Common myeloid progenitor, CD34-positive (primary cell): ENCODE measurements at regions not wholly inside any gene's neighbourhood (a gene's known extent, or its start where the extent isn't known, plus 50 kb on each side); places are given as distances from the start of the nearest gene placed in this dataset.

Experiments used
- CTCF ChIA-PET: fragments of 350-600 bp; sonication (Branson Sonifier 250); formaldehyde crosslinking; loops from one replicate; lab custom pipeline; 2021; ENCODE audit warnings: antibody characterized with exemption; lab: Charles Lee
- POLR2A ChIA-PET: fragments of 350-600 bp; sonication (Branson Sonifier 250); formaldehyde crosslinking; loops from one replicate; lab custom pipeline; 2021; ENCODE audit warnings: antibody characterized with exemption; lab: Charles Lee
- DNase-seq, 3 donors: peaks; one replicate each; pipeline versions ENCODE4 v3.0.0 to v3.0.0-alpha.2; 2013
- H3K27ac ChIP-seq, 2 experiments: 1 replicate in 1 of 2; 2 replicates in 1 of 2; pipeline ENCODE4 v1.7.0; 2013; ENCODE audit warnings: inconsistent platforms in 2 of 2, low read length in 2 of 2, mild to moderate bottlenecking in 2 of 2, low read depth in 1 of 2, moderate library complexity in 1 of 2; ENCODE audit not compliant: severe bottlenecking in 2 of 2, insufficient read depth in 1 of 2, poor library complexity in 1 of 2
- H3K27me3 ChIP-seq, 5 experiments: replicated peaks in 2 of 5; 1 replicate in 3 of 5; 2 replicates in 2 of 5; pipeline versions ENCODE4 v1.6.1 to v1.7.0; 2013; ENCODE audit warnings: low read length in 4 of 5, mild to moderate bottlenecking in 2 of 5, moderate library complexity in 2 of 5, inconsistent platforms in 1 of 5; ENCODE audit not compliant: insufficient read depth in 5 of 5, control insufficient read depth in 4 of 5
- H3K36me3 ChIP-seq, 4 experiments: 1 replicate in 2 of 4; 2 replicates in 2 of 4; pipeline versions ENCODE4 v1.6.1 to v1.7.0; 2013; ENCODE audit warnings: low read length in 3 of 4, control low read depth in 1 of 4, mild to moderate bottlenecking in 1 of 4; ENCODE audit not compliant: control insufficient read depth in 4 of 4, insufficient read depth in 4 of 4
- H3K4me1 ChIP-seq, 4 experiments: 1 replicate in 3 of 4; 2 replicates in 1 of 4; pipeline versions ENCODE4 v1.6.1 to v1.7.1; 2013; ENCODE audit warnings: low read length in 3 of 4, mild to moderate bottlenecking in 3 of 4, control low read depth in 1 of 4, inconsistent platforms in 1 of 4, moderate library complexity in 1 of 4; ENCODE audit not compliant: control insufficient read depth in 4 of 4, insufficient read depth in 4 of 4; ENCODE audit errors: control extremely low read depth in 1 of 4
- H3K4me3 ChIP-seq, 7 experiments: 1 replicate in 4 of 7; 2 replicates in 3 of 7; pipeline versions ENCODE4 v1.5.1 to v1.7.0; 2013; ENCODE audit warnings: mild to moderate bottlenecking in 7 of 7, low read length in 6 of 7, moderate library complexity in 6 of 7, inconsistent platforms in 2 of 7, low read depth in 2 of 7, control low read depth in 1 of 7; ENCODE audit not compliant: insufficient read depth in 4 of 7, control insufficient read depth in 1 of 7; ENCODE audit errors: extremely low read depth in 1 of 7
- H3K9me3 ChIP-seq, 5 experiments: 1 replicate in 4 of 5; 2 replicates in 1 of 5; pipeline versions ENCODE4 v1.6.1 to v1.7.1; 2013; ENCODE audit warnings: low read length in 4 of 5, mild to moderate bottlenecking in 2 of 5, inconsistent platforms in 1 of 5, low read depth in 1 of 5, moderate library complexity in 1 of 5; ENCODE audit not compliant: control insufficient read depth in 4 of 5, insufficient read depth in 2 of 5; ENCODE audit errors: control extremely low read depth in 1 of 5
- WGBS: methylation state at CpG from one replicate; pipeline ENCODE4 v1.1.5; 2013; ENCODE audit not compliant: insufficient coverage; 5-methylcytosine and 5-hydroxymethylcytosine counted together

- Histone ChIP-seq H3K36me3 (no peaks in the 10 kb centered on the region), H3K4me3 (no peak overlapping the region), H3K27ac (no peak overlapping the region), H3K4me1 (no peaks in the 10 kb centered on the region), H3K27me3 (no peaks in the 10 kb centered on the region), H3K9me3 (no peaks in the 10 kb centered on the region)
- POLR2A ChIA-PET, result no interaction called here
- WGBS, result 88% methylated on average over 1 of the region's 4 CpGs
- CTCF ChIA-PET, result no interaction called here
- DNase-seq, result no peak
These were observed 339.2 kb downstream of the TENT5A start for GRCh38 chr6:81413306-81413705.

GRCh38 chr6:81401970-81402690, 350.4 kb downstream of the TENT5A start:
- ChIA-PET POLR2A (no interaction called here), CTCF (no interaction called here)
- DNase-seq, result no peak
- Histone ChIP-seq H3K27me3 (no peaks in the 10 kb centered on the region), H3K4me3 (no peak overlapping the region), H3K36me3 (no peaks in the 10 kb centered on the region), H3K4me1 (no peaks in the 10 kb centered on the region), H3K9me3 (no peaks in the 10 kb centered on the region), H3K27ac (no peak overlapping the region)
- WGBS, result 100% methylated on average over 2 of the region's 3 CpGs

DNA sequence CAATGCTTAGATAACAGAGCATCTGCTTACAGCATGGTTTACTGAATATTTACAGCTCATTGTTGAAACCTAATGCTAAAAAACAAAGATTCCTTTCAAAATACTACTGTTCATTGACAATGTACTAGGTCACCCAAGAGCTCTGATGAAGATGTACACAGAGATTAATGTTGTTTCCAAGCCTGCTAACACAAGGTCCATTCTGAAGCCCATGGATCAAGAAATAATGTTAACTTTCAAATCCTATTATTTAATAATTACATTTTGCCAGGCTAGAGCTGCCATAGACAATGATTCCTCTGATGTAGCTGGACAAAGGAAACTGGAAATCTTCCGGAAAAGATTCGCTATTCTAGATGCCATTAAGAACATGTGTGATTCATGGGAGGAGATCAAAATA, 355.6 kb downstream of the TENT5A start:
- Histone ChIP-seq H3K4me1 (no peaks in the 10 kb centered on the region), H3K9me3 (peaks cover 0 to 6% (median 2%) of the 10 kb centered on the region in 5 experiments), H3K4me3 (no peak overlapping the region), H3K27me3 (no peaks in the 10 kb centered on the region), H3K36me3 (no peaks in the 10 kb centered on the region), H3K27ac (no peak overlapping the region)
- ChIA-PET CTCF (no interaction called here), POLR2A (no interaction called here)
- DNase-seq, result no peak
- 95% methylated on average over 2 of the region's 2 CpGs for WGBS

DNA sequence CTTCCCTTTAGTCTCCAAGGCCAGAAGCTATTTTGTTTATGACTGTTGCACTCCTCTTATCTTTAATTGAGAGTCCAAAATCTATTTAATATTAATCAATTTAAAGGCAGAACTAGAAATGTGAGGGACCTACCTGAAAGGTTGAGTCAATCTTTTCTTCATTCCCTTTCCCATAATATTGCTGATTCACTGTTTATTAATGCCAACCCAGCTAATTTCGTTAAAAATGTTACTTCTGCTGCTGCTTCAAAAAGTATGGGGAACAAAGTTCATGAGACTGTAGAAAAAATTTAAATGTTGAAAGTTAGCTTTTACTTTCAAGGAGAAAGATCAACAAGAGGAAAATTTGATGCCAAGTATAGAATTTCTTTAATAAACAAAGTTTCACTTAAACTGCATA, 365.3 kb downstream of the TENT5A start:
- POLR2A ChIA-PET, result no interaction called here
- Histone ChIP-seq H3K27ac (no peak overlapping the region), H3K27me3 (no peaks in the 10 kb centered on the region), H3K4me3 (no peak overlapping the region), H3K4me1 (no peaks in the 10 kb centered on the region), H3K36me3 (no peaks in the 10 kb centered on the region), H3K9me3 (peaks cover 0 to 3% (median 0%) of the 10 kb centered on the region in 5 experiments)
- DNase-seq, result no peak
- no CpG with 5 or more reads among the region's 1 CpG for WGBS
- CTCF ChIA-PET, result no interaction called here

GRCh38 chr6:81384921-81385320, 367.6 kb downstream of the TENT5A start:
- Histone ChIP-seq H3K4me3 (no peak overlapping the region), H3K27me3 (no peaks in the 10 kb centered on the region), H3K9me3 (no peaks in the 10 kb centered on the region), H3K27ac (no peak overlapping the region), H3K36me3 (no peaks in the 10 kb centered on the region), H3K4me1 (no peaks in the 10 kb centered on the region)
- POLR2A ChIA-PET, result no interaction called here
- DNase-seq, result no peak
- WGBS, result 100% methylated on average over 1 of the region's 2 CpGs
- CTCF ChIA-PET, result no interaction called here

DNA sequence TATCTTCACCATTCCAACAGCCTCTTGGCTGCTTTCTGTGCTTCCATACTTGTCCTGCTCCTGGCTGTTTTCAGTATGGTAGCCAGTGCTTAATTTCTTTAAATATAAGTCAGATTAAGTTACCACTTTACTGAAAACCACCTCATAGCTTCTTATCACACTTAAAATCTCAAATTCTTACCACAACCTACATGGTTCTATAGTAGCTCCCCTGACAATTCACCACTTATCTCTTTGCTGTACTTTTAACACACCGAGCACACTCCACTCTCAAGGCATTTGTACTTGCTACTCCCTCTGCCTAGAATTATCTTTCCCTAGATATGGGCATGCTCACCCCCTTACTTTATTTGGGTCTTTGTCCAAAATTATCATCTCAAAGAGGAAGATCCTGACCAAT, 369.0 kb downstream of the TENT5A start:
- Histone ChIP-seq H3K36me3 (no peaks in the 10 kb centered on the region), H3K4me3 (no peak overlapping the region), H3K27ac (no peak overlapping the region), H3K27me3 (no peaks in the 10 kb centered on the region), H3K4me1 (no peaks in the 10 kb centered on the region), H3K9me3 (no peaks in the 10 kb centered on the region)
- ChIA-PET POLR2A (no interaction called here), CTCF (no interaction called here)
- no peak for DNase-seq
- WGBS, result 86% methylated on average over 1 of the region's 1 CpG

GRCh38 chr6:81382852-81383251, 369.6 kb downstream of the TENT5A start:
- POLR2A ChIA-PET, result no interaction called here
- WGBS, result 75% methylated on average over 1 of the region's 4 CpGs
- no peak for DNase-seq

More at GRCh38 chr6:81382852-81383251, 369.6 kb downstream of the TENT5A start:
- Histone ChIP-seq H3K27me3 (no peaks in the 10 kb centered on the region), H3K4me3 (no peak overlapping the region), H3K9me3 (no peaks in the 10 kb centered on the region), H3K27ac (no peak overlapping the region), H3K4me1 (no peaks in the 10 kb centered on the region), H3K36me3 (no peaks in the 10 kb centered on the region)
- CTCF ChIA-PET, result no interaction called here
